Smooth muscle cell of the brain vasculature (primary cell): ENCODE measurements at regions not wholly inside any gene's neighbourhood (a gene's known extent, or its start where the extent isn't known, plus 50 kb on each side); places are given as distances from the start of the nearest gene placed in this dataset.

Experiments used
- DNase-seq: peaks from one replicate; pipeline ENCODE4 v3.0.0-alpha.2; 2012; ENCODE audit warnings: low read depth, low spot score

- DNase-seq: no peak
Measured at GRCh38 chr4:96312046-96312685, 472.3 kb downstream of the PDHA2 start.

GRCh38 chr4:96315815-96316214 lies 475.9 kb downstream of the PDHA2 start:
- no peak for DNase-seq

GRCh38 chr4:96316776-96317175 lies 476.9 kb downstream of the PDHA2 start:
- DNase-seq: no peak

- DNase-seq: no peak
Measured at GRCh38 chr4:96317891-96318290, 478.0 kb downstream of the PDHA2 start.

GRCh38 chr4:96326846-96327245 lies 487.0 kb downstream of the PDHA2 start:
- DNase-seq: no peak

GRCh38 chr4:96342196-96342595 lies 502.3 kb downstream of the PDHA2 start:
- no peak for DNase-seq

GRCh38 chr4:96342790-96343455 lies 503.0 kb downstream of the PDHA2 start:
- DNase-seq: no peak

- no peak for DNase-seq
Measured at GRCh38 chr4:96343836-96344235, 503.9 kb downstream of the PDHA2 start.

GRCh38 chr4:96347582-96347981 lies 507.7 kb downstream of the PDHA2 start:
- DNase-seq: no peak

- no peak for DNase-seq
Measured at GRCh38 chr4:96352051-96352517, 512.2 kb downstream of the PDHA2 start.

GRCh38 chr4:96354036-96354712 lies 514.3 kb downstream of the PDHA2 start:
- DNase-seq: no peak

- DNase-seq: no peak
Measured at GRCh38 chr4:96355414-96355813, 515.5 kb downstream of the PDHA2 start.

- DNase-seq: no peak
Measured at GRCh38 chr4:96356591-96357370, 516.9 kb downstream of the PDHA2 start.

GRCh38 chr4:96366632-96367031 lies 526.7 kb downstream of the PDHA2 start:
- DNase-seq: no peak

- DNase-seq: no peak
Measured at GRCh38 chr4:96375367-96375766, 535.5 kb downstream of the PDHA2 start.

GRCh38 chr4:96379524-96379923 lies 539.6 kb downstream of the PDHA2 start:
- DNase-seq: no peak

- no peak for DNase-seq
Measured at GRCh38 chr4:96380106-96380505, 540.2 kb downstream of the PDHA2 start.

- DNase-seq: no peak
Measured at GRCh38 chr4:96383349-96383748, 543.5 kb downstream of the PDHA2 start.

- no peak for DNase-seq
Measured at GRCh38 chr4:96389770-96390169, 549.9 kb downstream of the PDHA2 start.

- DNase-seq: no peak
Measured at GRCh38 chr4:96390404-96390803, 550.5 kb downstream of the PDHA2 start.

GRCh38 chr4:96395747-96396146 lies 555.9 kb downstream of the PDHA2 start:
- DNase-seq: no peak

- DNase-seq: no peak
Measured at GRCh38 chr4:96406742-96407141, 566.8 kb downstream of the PDHA2 start.
